NCI-H1105 (cell line): ENCODE measurements at regions not wholly inside any gene's neighbourhood (a gene's known extent, or its start where the extent isn't known, plus 50 kb on each side); places are given as distances from the start of the nearest gene placed in this dataset.
"Not testable (repeated sequence)": the region's sequence is repeated elsewhere in the genome, so short reads cannot be mapped to it uniquely, and the experiment has no call there.

Experiments
- DNase-seq: peaks from one replicate; lab custom pipeline; 2025; lab: John Stamatoyannopoulos, UW

DNA sequence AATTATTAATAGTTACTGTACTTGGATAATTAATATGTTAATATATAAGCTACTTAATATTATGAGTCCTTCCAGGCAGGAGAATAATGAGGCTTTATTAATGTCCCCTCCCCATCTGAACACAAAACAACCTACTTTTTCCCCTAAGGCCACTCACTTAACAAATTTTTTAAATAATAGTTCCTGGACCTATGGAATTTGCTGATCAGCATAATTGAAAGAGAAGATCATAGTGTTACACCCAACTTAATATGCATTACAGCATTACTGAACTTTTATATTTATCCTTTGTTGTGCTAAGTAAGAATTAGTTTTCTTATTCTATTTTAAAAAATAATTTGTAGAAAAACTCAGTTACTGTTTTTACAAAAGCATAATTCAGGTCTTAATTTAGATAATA is 1537.7 kb upstream of the GOT2 start:
- no peak for DNase-seq

GRCh38 chr16:60271025-60271771 is 1537.1 kb upstream of the GOT2 start:
- no peak for DNase-seq

DNA sequence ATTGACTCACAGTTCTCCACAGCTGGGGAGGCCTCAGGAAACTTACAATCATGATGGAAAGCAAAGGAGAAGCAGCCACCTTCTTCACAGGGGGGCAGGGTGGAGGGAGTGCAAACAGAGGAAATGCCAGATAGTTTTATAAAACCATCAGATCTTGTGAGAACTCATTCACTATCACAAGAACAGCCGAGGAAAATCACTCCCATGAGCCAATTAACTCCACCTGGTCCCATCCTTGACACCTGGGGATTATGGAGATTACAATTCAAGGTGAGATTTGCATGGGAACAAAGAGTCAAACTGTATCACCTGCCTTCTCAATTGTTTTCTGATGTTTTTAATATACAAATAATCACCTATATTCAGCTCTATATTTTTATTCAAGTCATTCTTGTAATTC is 1527.3 kb upstream of the GOT2 start:
- no peak for DNase-seq

DNA sequence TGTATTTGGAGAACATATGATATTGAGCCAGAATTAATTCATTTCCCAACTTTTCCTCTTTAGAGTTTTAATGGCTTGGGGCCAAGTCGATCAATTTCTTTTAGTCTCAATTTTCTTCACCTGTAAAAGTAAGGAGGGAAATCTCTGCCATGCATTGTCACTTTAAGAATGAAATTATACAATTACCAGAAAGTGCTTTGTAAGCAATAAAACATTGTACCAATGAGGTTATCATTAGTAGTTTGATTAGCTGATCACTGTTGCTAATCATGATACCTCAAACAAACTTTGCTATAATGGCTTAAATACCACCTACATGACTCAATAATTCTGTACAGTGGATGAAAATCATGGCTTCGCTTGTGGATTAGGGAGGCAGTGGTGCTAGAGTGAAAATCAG is 1525.8 kb upstream of the GOT2 start:
- no peak for DNase-seq

DNA sequence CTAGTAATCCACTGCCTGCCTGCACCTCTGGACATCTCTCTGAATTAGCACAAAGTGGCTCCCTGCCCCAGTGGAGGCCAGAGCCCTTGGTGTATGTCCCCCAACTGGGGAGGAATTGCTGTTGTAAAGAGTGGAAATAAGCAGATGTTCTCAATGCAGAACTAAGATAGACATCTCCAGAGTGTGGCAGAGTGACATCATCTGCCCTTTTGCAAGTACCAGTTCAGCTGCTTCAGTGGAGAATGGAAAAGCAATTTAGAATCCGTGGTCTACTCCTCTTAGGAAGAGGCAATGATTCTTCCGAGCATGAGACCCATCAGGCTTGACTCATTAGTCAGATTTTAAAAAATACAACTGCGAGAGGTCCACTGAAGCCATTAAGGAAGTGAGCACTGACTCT is 1512.0 kb upstream of the GOT2 start:
- DNase-seq, result no peak

DNA sequence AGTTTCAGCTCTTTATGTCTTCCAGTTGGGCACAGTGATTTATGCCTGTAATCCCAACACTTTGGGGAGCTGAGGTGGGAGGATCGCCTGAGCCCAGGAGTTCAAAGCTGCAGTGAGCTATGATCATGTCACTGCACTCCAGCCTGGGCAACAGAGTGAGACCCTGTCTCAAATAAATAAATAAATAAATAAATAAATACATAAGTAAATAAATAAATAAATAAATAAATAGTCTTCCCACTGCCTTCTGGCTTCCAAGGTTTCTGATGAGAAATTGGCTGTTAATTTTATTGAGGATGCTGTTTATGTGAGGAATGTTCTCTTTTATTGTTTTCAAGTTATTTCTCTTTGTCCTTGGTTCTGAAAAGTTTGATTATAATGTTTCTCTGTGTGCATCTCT is 1507.6 kb upstream of the GOT2 start:
- DNase-seq, result no peak

- no peak for DNase-seq
Observed at GRCh38 chr16:60230666-60231065, 1496.5 kb upstream of the GOT2 start.

DNA sequence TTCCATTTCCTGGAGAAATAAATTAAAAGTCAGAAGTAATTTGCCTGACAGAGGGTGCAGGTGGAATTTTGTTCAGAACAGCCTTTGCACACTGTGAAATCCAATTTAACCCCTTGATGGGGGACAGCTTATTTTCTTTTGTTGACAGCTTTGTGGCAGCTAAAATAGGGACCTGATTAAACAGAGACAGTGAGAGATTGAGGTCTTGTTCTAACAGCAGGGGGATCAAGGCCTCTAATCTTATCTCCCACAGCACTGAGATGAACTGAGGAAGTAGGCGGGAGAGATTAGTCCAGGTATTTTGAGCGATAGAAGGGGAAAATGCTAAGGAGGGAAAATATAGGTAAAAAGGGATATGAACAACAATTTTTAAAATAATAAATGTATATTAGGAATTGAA is 1491.4 kb upstream of the GOT2 start:
- no peak for DNase-seq

GRCh38 chr16:60217787-60218186 is 1483.7 kb upstream of the GOT2 start:
- no peak for DNase-seq

- no peak for DNase-seq
Observed at GRCh38 chr16:60214311-60214710, 1480.2 kb upstream of the GOT2 start.

GRCh38 chr16:60206516-60206915 is 1472.4 kb upstream of the GOT2 start:
- no peak for DNase-seq

- DNase-seq, result no peak
Observed at GRCh38 chr16:60204181-60204580, 1470.1 kb upstream of the GOT2 start.

- DNase-seq, result no peak
Observed at GRCh38 chr16:60203525-60204124, 1469.5 kb upstream of the GOT2 start.

GRCh38 chr16:60200729-60201128 is 1466.6 kb upstream of the GOT2 start:
- not testable (repeated sequence) for DNase-seq

GRCh38 chr16:60200161-60200560 is 1466.0 kb upstream of the GOT2 start:
- no peak for DNase-seq

- no peak for DNase-seq
Observed at GRCh38 chr16:60199150-60199549, 1465.0 kb upstream of the GOT2 start.

- DNase-seq, result no peak
Observed at GRCh38 chr16:60181536-60181935, 1447.4 kb upstream of the GOT2 start.

DNA sequence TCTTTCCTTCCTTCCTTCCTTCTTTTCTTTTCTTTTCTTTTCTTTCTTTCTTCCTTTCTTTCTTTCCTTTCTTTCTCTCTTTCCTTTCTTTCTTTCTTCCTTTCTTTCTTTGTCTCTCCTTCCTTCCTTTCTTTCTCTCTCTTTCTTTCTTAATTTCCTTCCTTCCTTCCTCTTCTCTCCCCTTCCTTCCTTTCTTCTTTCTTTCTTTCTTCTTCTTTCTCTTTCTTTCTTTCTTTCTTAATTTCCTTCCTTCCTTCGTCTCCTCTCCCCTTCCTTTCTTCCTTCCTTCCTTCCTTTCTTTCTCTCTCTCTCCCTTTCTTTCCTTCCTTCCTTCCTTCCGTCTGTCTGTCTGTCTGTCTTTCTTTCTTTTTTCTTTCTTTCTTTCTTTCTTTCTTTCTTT is 1446.5 kb upstream of the GOT2 start:
- DNase-seq, result no peak

- DNase-seq, result no peak
Observed at GRCh38 chr16:60170196-60170595, 1436.1 kb upstream of the GOT2 start.

- no peak for DNase-seq
Observed at GRCh38 chr16:60166111-60166510, 1432.0 kb upstream of the GOT2 start.

DNA sequence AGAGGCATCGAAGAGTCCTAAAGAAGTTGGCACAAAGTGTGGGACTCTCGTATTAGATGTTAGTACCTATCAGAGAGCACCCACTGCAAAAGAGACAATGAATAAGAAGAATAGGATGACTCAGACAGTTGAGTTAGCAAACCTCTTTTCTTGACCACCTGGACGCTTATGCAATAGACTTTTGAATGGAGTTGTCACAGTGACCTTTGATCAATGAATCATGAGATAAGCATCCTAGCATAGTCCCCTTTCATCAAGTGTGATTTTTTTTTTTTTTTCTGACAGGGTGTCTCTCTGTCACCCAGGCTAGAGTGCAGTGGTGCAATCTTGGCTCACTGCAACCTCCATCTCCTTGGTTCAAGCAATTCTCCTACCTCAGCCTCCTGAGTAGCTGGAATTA is 1417.9 kb upstream of the GOT2 start:
- DNase-seq, result no peak

GRCh38 chr16:60150907-60151306 is 1416.8 kb upstream of the GOT2 start:
- no peak for DNase-seq

- no peak for DNase-seq
Observed at GRCh38 chr16:60143348-60143705, 1409.2 kb upstream of the GOT2 start.
